H9 (cell line): ENCODE measurements at regions not wholly inside any gene's neighbourhood (a gene's known extent, or its start where the extent isn't known, plus 50 kb on each side); places are given as distances from the start of the nearest gene placed in this dataset.

ENCODE experiments used
- DNase-seq: peaks from one replicate; pipeline ENCODE4 v3.0.0-alpha.2; 2017
- H2AFZ ChIP-seq: one replicate; pipeline ENCODE4 v1.6.1; 2013; ENCODE audit warnings: mild to moderate bottlenecking, low read length, control low read depth, moderate library complexity
- H2AK5ac ChIP-seq: 2 replicates; pipeline ENCODE4 v1.6.1; 2013; ENCODE audit warnings: low read length, control low read depth, mixed read lengths; ENCODE audit not compliant: insufficient read length
- H2BK120ac ChIP-seq: one replicate; pipeline ENCODE4 v1.6.1; 2013; ENCODE audit warnings: low read depth, mild to moderate bottlenecking, low read length, control low read depth, inconsistent platforms; ENCODE audit not compliant: poor library complexity, severe bottlenecking
- H2BK12ac ChIP-seq: 2 replicates; pipeline ENCODE4 v1.6.1; 2013; ENCODE audit warnings: low read length, control low read depth, mixed read lengths, low read depth; ENCODE audit not compliant: insufficient read length
- H2BK15ac ChIP-seq: 2 replicates; pipeline ENCODE4 v1.6.1; 2013; ENCODE audit warnings: low read depth, low read length, control low read depth
- H2BK20ac ChIP-seq: one replicate; pipeline ENCODE4 v1.6.1; 2013; ENCODE audit warnings: low read depth, mild to moderate bottlenecking, low read length, control low read depth, inconsistent platforms; ENCODE audit not compliant: poor library complexity, severe bottlenecking
- H2BK5ac ChIP-seq: 2 replicates; pipeline ENCODE4 v1.6.1; 2013; ENCODE audit warnings: low read length, control low read depth, mixed read lengths; ENCODE audit not compliant: insufficient read length
- H3K14ac ChIP-seq: 2 replicates; pipeline ENCODE4 v1.6.1; 2013; ENCODE audit warnings: low read length, control low read depth; ENCODE audit not compliant: insufficient read depth
- H3K18ac ChIP-seq: 2 replicates; pipeline ENCODE4 v1.6.1; 2013; ENCODE audit warnings: low read depth, mild to moderate bottlenecking, mixed read lengths, low read length, control low read depth; ENCODE audit not compliant: insufficient read length
- H3K23ac ChIP-seq: 2 replicates; pipeline ENCODE4 v1.6.1; 2013; ENCODE audit warnings: low read length, control low read depth, mixed read lengths, low read depth; ENCODE audit not compliant: insufficient read length
- H3K23me2 ChIP-seq: 2 replicates; pipeline ENCODE4 v1.6.1; 2013; ENCODE audit warnings: low read depth, mild to moderate bottlenecking, mixed read lengths, low read length, control low read depth; ENCODE audit not compliant: insufficient read length, poor library complexity, severe bottlenecking
- H3K27ac ChIP-seq: 2 replicates; pipeline ENCODE4 v1.5.1; 2013; ENCODE audit warnings: low read length, control low read depth, mixed read lengths, low read depth; ENCODE audit not compliant: insufficient read length
- H3K27me3 ChIP-seq: 2 replicates; pipeline ENCODE4 v1.6.1; 2013; ENCODE audit warnings: low read length, control low read depth, inconsistent platforms; ENCODE audit not compliant: insufficient read depth
- H3K4ac ChIP-seq: 2 replicates; pipeline ENCODE4 v1.6.1; 2013; ENCODE audit warnings: low read depth, mild to moderate bottlenecking, control low read depth, inconsistent platforms, low read length, moderate library complexity
- H3K4me1 ChIP-seq: 2 replicates; pipeline ENCODE4 v1.6.1; 2013; ENCODE audit warnings: low read length, control low read depth, inconsistent platforms; ENCODE audit not compliant: insufficient read depth
- H3K4me2 ChIP-seq: 2 replicates; pipeline ENCODE4 v1.6.1; 2013; ENCODE audit warnings: low read length, control low read depth, mixed read lengths; ENCODE audit not compliant: insufficient read length, insufficient read depth
- H3K56ac ChIP-seq: 2 replicates; pipeline ENCODE4 v1.6.1; 2013; ENCODE audit warnings: low read depth, mild to moderate bottlenecking, mixed read lengths, low read length, control low read depth; ENCODE audit not compliant: insufficient read length
- H3K79me1 ChIP-seq: 2 replicates; pipeline ENCODE4 v1.6.1; 2013; ENCODE audit warnings: low read depth, mild to moderate bottlenecking, moderate library complexity, low read length, control low read depth, inconsistent platforms; ENCODE audit not compliant: insufficient read depth, poor library complexity, severe bottlenecking
- H3K79me2 ChIP-seq: 2 replicates; pipeline ENCODE4 v1.6.1; 2013; ENCODE audit warnings: low read length, control low read depth, inconsistent platforms; ENCODE audit not compliant: insufficient read depth
- H3K9ac ChIP-seq: 2 replicates; pipeline ENCODE4 v1.6.1; 2013; ENCODE audit warnings: low read length, control low read depth, mixed read lengths; ENCODE audit not compliant: insufficient read length; ENCODE audit errors: extremely low read depth
- H3K9me3 ChIP-seq: one replicate; pipeline ENCODE4 v1.6.1; 2013; ENCODE audit warnings: low read depth, low read length, inconsistent platforms; ENCODE audit not compliant: control insufficient read depth
- H3T11ph ChIP-seq: one replicate; pipeline ENCODE4 v1.6.1; 2013; ENCODE audit warnings: mild to moderate bottlenecking, low read length, control low read depth, inconsistent platforms
- H4K20me1 ChIP-seq: one replicate; pipeline ENCODE4 v1.6.1; 2013; ENCODE audit not compliant: control insufficient read depth, insufficient read length, insufficient read depth
- H4K5ac ChIP-seq: 2 replicates; pipeline ENCODE4 v1.6.1; 2013; ENCODE audit warnings: low read depth, mild to moderate bottlenecking, mixed read lengths, low read length, control low read depth; ENCODE audit not compliant: insufficient read length
- H4K8ac ChIP-seq: replicated peaks from 2 replicates; pipeline ENCODE4 v1.6.1; 2013; ENCODE audit warnings: low read length, control low read depth, mixed read lengths, low read depth; ENCODE audit not compliant: insufficient read length
- H4K91ac ChIP-seq: 2 replicates; pipeline ENCODE4 v1.6.1; 2013; ENCODE audit warnings: low read depth, mild to moderate bottlenecking, moderate library complexity, mixed read lengths, low read length, control low read depth; ENCODE audit not compliant: insufficient read length
- H3K27ac Mint-ChIP-seq, 3 experiments: 2 replicates in 2 of 3; 3 replicates in 1 of 3; pipeline ENCODE4 v1.8.0; 2020 to 2021; ENCODE audit warnings: mixed read lengths in 3 of 3, mild to moderate bottlenecking in 1 of 3, moderate library complexity in 1 of 3
- H3K27me3 Mint-ChIP-seq: 2 replicates; pipeline ENCODE4 v1.8.0; 2021; ENCODE audit warnings: low read depth, mild to moderate bottlenecking, moderate library complexity, mixed read lengths
- H3K36me3 Mint-ChIP-seq, 3 experiments: 2 replicates in 2 of 3; 3 replicates in 1 of 3; pipeline ENCODE4 v1.8.0; 2020 to 2021; ENCODE audit warnings: low read depth in 3 of 3, mixed read lengths in 3 of 3; ENCODE audit not compliant: insufficient read depth in 1 of 3
- H3K4me1 Mint-ChIP-seq, 2 experiments: 2 replicates each; pipeline ENCODE4 v1.8.0; 2020; ENCODE audit warnings: mixed read lengths in 2 of 2
- H3K4me3 Mint-ChIP-seq, 2 experiments: 2 replicates in 1 of 2; 3 replicates in 1 of 2; pipeline ENCODE4 v1.8.0; 2020 to 2021; ENCODE audit warnings: mild to moderate bottlenecking in 2 of 2, mixed read lengths in 2 of 2, moderate library complexity in 1 of 2
- H3K9me3 Mint-ChIP-seq, 2 experiments: 2 replicates in 1 of 2; 3 replicates in 1 of 2; pipeline ENCODE4 v1.8.0; 2020; ENCODE audit warnings: mild to moderate bottlenecking in 2 of 2, mixed read lengths in 2 of 2, moderate library complexity in 1 of 2
- WGBS: extraction: QIAGEN DNeasy Blood & Tissue Kit; methylation state at CpG from one replicate; pipeline ENCODE4 v1.1.7; 2013; ENCODE audit warnings: missing lambda C conversion rate, low lambda C conversion rate, mixed read lengths; ENCODE audit not compliant: insufficient read length; ENCODE audit errors: extremely low coverage; 5-methylcytosine and 5-hydroxymethylcytosine counted together
- TF ChIP-seq, protein P1 (sequence below): fragments of 200-600 bp; sonication (generic); conservative IDR thresholded peaks from 3 replicates; pipeline ENCODE4 v1.8.0; 2021; ENCODE audit warnings: antibody characterized with exemption, mild to moderate bottlenecking

DNA sequence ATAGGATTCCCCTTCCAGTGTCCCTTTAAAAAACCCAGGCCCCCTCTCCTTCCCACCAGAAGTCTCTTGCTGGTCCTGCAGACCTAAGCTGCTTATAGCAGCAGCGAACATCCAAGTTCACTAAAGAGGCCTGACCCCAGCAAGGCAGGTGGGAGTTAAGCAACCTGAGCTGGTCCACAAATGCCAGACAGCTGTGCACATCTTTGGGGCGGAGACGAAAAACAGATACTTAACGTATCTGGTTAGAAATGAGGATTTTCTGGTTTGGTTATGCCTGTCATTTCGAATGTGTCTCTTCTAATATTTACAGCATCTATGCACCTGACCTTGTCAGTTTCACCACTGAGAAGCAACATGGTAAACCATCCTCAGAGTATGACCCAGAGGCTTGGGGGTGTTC is 87.8 kb downstream of the SLC2A10 start:
- Histone ChIP-seq H2BK120ac (no peak overlapping the region), H3K18ac (no peak overlapping the region), H2AFZ (no peak overlapping the region), H3T11ph (no peak overlapping the region), H4K91ac (no peak overlapping the region), H3K23ac (no peak overlapping the region), H4K8ac (no peak overlapping the region), H3K23me2 (no peaks in the 10 kb centered on the region), H3K79me2 (no peaks in the 10 kb centered on the region), H3K4ac (no peak overlapping the region), H2BK20ac (no peak overlapping the region), H4K20me1 (no peaks in the 10 kb centered on the region), H2AK5ac (no peak overlapping the region), H3K56ac (no peak overlapping the region), H2BK5ac (no peak overlapping the region), H2BK12ac (no peak overlapping the region), H4K5ac (no peak overlapping the region), H3K9me3 (no peaks in the 10 kb centered on the region), H3K9ac (no peak overlapping the region), H3K27ac (no peak overlapping the region), H3K27me3 (no peaks in the 10 kb centered on the region), H3K4me1 (no peaks in the 10 kb centered on the region), H3K14ac (no peak overlapping the region), H3K79me1 (no peaks in the 10 kb centered on the region), H2BK15ac (no peak overlapping the region), H3K4me2 (no peak overlapping the region)
- Mint-ChIP-seq H3K9me3 (no peaks in the 10 kb centered on the region), H3K4me1 (peaks cover 5 to 7% of the 10 kb centered on the region in 2 experiments), H3K4me3 (no peak overlapping the region), H3K27me3 (peaks cover 3% of the 10 kb centered on the region), H3K27ac (no peak overlapping the region), H3K36me3 (no peaks in the 10 kb centered on the region)
- TF ChIP-seq, protein P1, sequence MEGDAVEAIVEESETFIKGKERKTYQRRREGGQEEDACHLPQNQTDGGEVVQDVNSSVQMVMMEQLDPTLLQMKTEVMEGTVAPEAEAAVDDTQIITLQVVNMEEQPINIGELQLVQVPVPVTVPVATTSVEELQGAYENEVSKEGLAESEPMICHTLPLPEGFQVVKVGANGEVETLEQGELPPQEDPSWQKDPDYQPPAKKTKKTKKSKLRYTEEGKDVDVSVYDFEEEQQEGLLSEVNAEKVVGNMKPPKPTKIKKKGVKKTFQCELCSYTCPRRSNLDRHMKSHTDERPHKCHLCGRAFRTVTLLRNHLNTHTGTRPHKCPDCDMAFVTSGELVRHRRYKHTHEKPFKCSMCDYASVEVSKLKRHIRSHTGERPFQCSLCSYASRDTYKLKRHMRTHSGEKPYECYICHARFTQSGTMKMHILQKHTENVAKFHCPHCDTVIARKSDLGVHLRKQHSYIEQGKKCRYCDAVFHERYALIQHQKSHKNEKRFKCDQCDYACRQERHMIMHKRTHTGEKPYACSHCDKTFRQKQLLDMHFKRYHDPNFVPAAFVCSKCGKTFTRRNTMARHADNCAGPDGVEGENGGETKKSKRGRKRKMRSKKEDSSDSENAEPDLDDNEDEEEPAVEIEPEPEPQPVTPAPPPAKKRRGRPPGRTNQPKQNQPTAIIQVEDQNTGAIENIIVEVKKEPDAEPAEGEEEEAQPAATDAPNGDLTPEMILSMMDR, result no peak
- WGBS, result no CpG with 5 or more reads among the region's 5 CpGs
- DNase-seq, result no peak
